ENCODE measurements at regions not wholly inside any gene's neighbourhood (a gene's known extent, or its start where the extent isn't known, plus 50 kb on each side); places are given as distances from the start of the nearest gene placed in this dataset.

GRCh38 chr2:56685205-56685604, 501.4 kb downstream of the CCDC85A start:
- TF ChIP-seq POLR2A (IDR thresholded peaks at IDR 0.05; ENCODE audit: low read length): no peak
- TF ChIP-seq GATA1 (IDR thresholded peaks at IDR 0.05; ENCODE audit: low read depth, low read length): no peak

Data from erythroblast (primary cell).